H9 (cell line): ENCODE measurements at regions not wholly inside any gene's neighbourhood (a gene's known extent, or its start where the extent isn't known, plus 50 kb on each side); places are given as distances from the start of the nearest gene placed in this dataset.

Experiments used
- DNase-seq: peaks from one replicate; pipeline ENCODE4 v3.0.0-alpha.2; 2017
- H2AFZ ChIP-seq: one replicate; pipeline ENCODE4 v1.6.1; 2013; ENCODE audit warnings: mild to moderate bottlenecking, low read length, control low read depth, moderate library complexity
- H2AK5ac ChIP-seq: 2 replicates; pipeline ENCODE4 v1.6.1; 2013; ENCODE audit warnings: low read length, control low read depth, mixed read lengths; ENCODE audit not compliant: insufficient read length
- H2BK120ac ChIP-seq: one replicate; pipeline ENCODE4 v1.6.1; 2013; ENCODE audit warnings: low read depth, mild to moderate bottlenecking, low read length, control low read depth, inconsistent platforms; ENCODE audit not compliant: poor library complexity, severe bottlenecking
- H2BK12ac ChIP-seq: 2 replicates; pipeline ENCODE4 v1.6.1; 2013; ENCODE audit warnings: low read length, control low read depth, mixed read lengths, low read depth; ENCODE audit not compliant: insufficient read length
- H2BK15ac ChIP-seq: 2 replicates; pipeline ENCODE4 v1.6.1; 2013; ENCODE audit warnings: low read depth, low read length, control low read depth
- H2BK20ac ChIP-seq: one replicate; pipeline ENCODE4 v1.6.1; 2013; ENCODE audit warnings: low read depth, mild to moderate bottlenecking, low read length, control low read depth, inconsistent platforms; ENCODE audit not compliant: poor library complexity, severe bottlenecking
- H2BK5ac ChIP-seq: 2 replicates; pipeline ENCODE4 v1.6.1; 2013; ENCODE audit warnings: low read length, control low read depth, mixed read lengths; ENCODE audit not compliant: insufficient read length
- H3K14ac ChIP-seq: 2 replicates; pipeline ENCODE4 v1.6.1; 2013; ENCODE audit warnings: low read length, control low read depth; ENCODE audit not compliant: insufficient read depth
- H3K18ac ChIP-seq: 2 replicates; pipeline ENCODE4 v1.6.1; 2013; ENCODE audit warnings: low read depth, mild to moderate bottlenecking, mixed read lengths, low read length, control low read depth; ENCODE audit not compliant: insufficient read length
- H3K23ac ChIP-seq: 2 replicates; pipeline ENCODE4 v1.6.1; 2013; ENCODE audit warnings: low read length, control low read depth, mixed read lengths, low read depth; ENCODE audit not compliant: insufficient read length
- H3K23me2 ChIP-seq: 2 replicates; pipeline ENCODE4 v1.6.1; 2013; ENCODE audit warnings: low read depth, mild to moderate bottlenecking, mixed read lengths, low read length, control low read depth; ENCODE audit not compliant: insufficient read length, poor library complexity, severe bottlenecking
- H3K27ac ChIP-seq: 2 replicates; pipeline ENCODE4 v1.5.1; 2013; ENCODE audit warnings: low read length, control low read depth, mixed read lengths, low read depth; ENCODE audit not compliant: insufficient read length
- H3K27me3 ChIP-seq: 2 replicates; pipeline ENCODE4 v1.6.1; 2013; ENCODE audit warnings: low read length, control low read depth, inconsistent platforms; ENCODE audit not compliant: insufficient read depth
- H3K4ac ChIP-seq: 2 replicates; pipeline ENCODE4 v1.6.1; 2013; ENCODE audit warnings: low read depth, mild to moderate bottlenecking, control low read depth, inconsistent platforms, low read length, moderate library complexity
- H3K4me1 ChIP-seq: 2 replicates; pipeline ENCODE4 v1.6.1; 2013; ENCODE audit warnings: low read length, control low read depth, inconsistent platforms; ENCODE audit not compliant: insufficient read depth
- H3K4me2 ChIP-seq: 2 replicates; pipeline ENCODE4 v1.6.1; 2013; ENCODE audit warnings: low read length, control low read depth, mixed read lengths; ENCODE audit not compliant: insufficient read length, insufficient read depth
- H3K56ac ChIP-seq: 2 replicates; pipeline ENCODE4 v1.6.1; 2013; ENCODE audit warnings: low read depth, mild to moderate bottlenecking, mixed read lengths, low read length, control low read depth; ENCODE audit not compliant: insufficient read length
- H3K79me1 ChIP-seq: 2 replicates; pipeline ENCODE4 v1.6.1; 2013; ENCODE audit warnings: low read depth, mild to moderate bottlenecking, moderate library complexity, low read length, control low read depth, inconsistent platforms; ENCODE audit not compliant: insufficient read depth, poor library complexity, severe bottlenecking
- H3K79me2 ChIP-seq: 2 replicates; pipeline ENCODE4 v1.6.1; 2013; ENCODE audit warnings: low read length, control low read depth, inconsistent platforms; ENCODE audit not compliant: insufficient read depth
- H3K9ac ChIP-seq: 2 replicates; pipeline ENCODE4 v1.6.1; 2013; ENCODE audit warnings: low read length, control low read depth, mixed read lengths; ENCODE audit not compliant: insufficient read length; ENCODE audit errors: extremely low read depth
- H3K9me3 ChIP-seq: one replicate; pipeline ENCODE4 v1.6.1; 2013; ENCODE audit warnings: low read depth, low read length, inconsistent platforms; ENCODE audit not compliant: control insufficient read depth
- H3T11ph ChIP-seq: one replicate; pipeline ENCODE4 v1.6.1; 2013; ENCODE audit warnings: mild to moderate bottlenecking, low read length, control low read depth, inconsistent platforms
- H4K20me1 ChIP-seq: one replicate; pipeline ENCODE4 v1.6.1; 2013; ENCODE audit not compliant: control insufficient read depth, insufficient read length, insufficient read depth
- H4K5ac ChIP-seq: 2 replicates; pipeline ENCODE4 v1.6.1; 2013; ENCODE audit warnings: low read depth, mild to moderate bottlenecking, mixed read lengths, low read length, control low read depth; ENCODE audit not compliant: insufficient read length
- H4K8ac ChIP-seq: replicated peaks from 2 replicates; pipeline ENCODE4 v1.6.1; 2013; ENCODE audit warnings: low read length, control low read depth, mixed read lengths, low read depth; ENCODE audit not compliant: insufficient read length
- H4K91ac ChIP-seq: 2 replicates; pipeline ENCODE4 v1.6.1; 2013; ENCODE audit warnings: low read depth, mild to moderate bottlenecking, moderate library complexity, mixed read lengths, low read length, control low read depth; ENCODE audit not compliant: insufficient read length
- H3K27ac Mint-ChIP-seq, 3 experiments: 2 replicates in 2 of 3; 3 replicates in 1 of 3; pipeline ENCODE4 v1.8.0; 2020 to 2021; ENCODE audit warnings: mixed read lengths in 3 of 3, mild to moderate bottlenecking in 1 of 3, moderate library complexity in 1 of 3
- H3K27me3 Mint-ChIP-seq: 2 replicates; pipeline ENCODE4 v1.8.0; 2021; ENCODE audit warnings: low read depth, mild to moderate bottlenecking, moderate library complexity, mixed read lengths
- H3K36me3 Mint-ChIP-seq, 3 experiments: 2 replicates in 2 of 3; 3 replicates in 1 of 3; pipeline ENCODE4 v1.8.0; 2020 to 2021; ENCODE audit warnings: low read depth in 3 of 3, mixed read lengths in 3 of 3; ENCODE audit not compliant: insufficient read depth in 1 of 3
- H3K4me1 Mint-ChIP-seq, 2 experiments: 2 replicates each; pipeline ENCODE4 v1.8.0; 2020; ENCODE audit warnings: mixed read lengths in 2 of 2
- H3K4me3 Mint-ChIP-seq, 2 experiments: 2 replicates in 1 of 2; 3 replicates in 1 of 2; pipeline ENCODE4 v1.8.0; 2020 to 2021; ENCODE audit warnings: mild to moderate bottlenecking in 2 of 2, mixed read lengths in 2 of 2, moderate library complexity in 1 of 2
- H3K9me3 Mint-ChIP-seq, 2 experiments: 2 replicates in 1 of 2; 3 replicates in 1 of 2; pipeline ENCODE4 v1.8.0; 2020; ENCODE audit warnings: mild to moderate bottlenecking in 2 of 2, mixed read lengths in 2 of 2, moderate library complexity in 1 of 2
- CTCF ChIP-seq: fragments of 200-600 bp; sonication (generic); conservative IDR thresholded peaks from 3 replicates; pipeline ENCODE4 v1.8.0; 2021; ENCODE audit warnings: antibody characterized with exemption, mild to moderate bottlenecking
- WGBS: extraction: QIAGEN DNeasy Blood & Tissue Kit; methylation state at CpG from one replicate; pipeline ENCODE4 v1.1.7; 2013; ENCODE audit warnings: missing lambda C conversion rate, low lambda C conversion rate, mixed read lengths; ENCODE audit not compliant: insufficient read length; ENCODE audit errors: extremely low coverage; 5-methylcytosine and 5-hydroxymethylcytosine counted together

GRCh38 chr10:94103801-94104221 is 110.1 kb downstream of the PLCE1 start:
- H2BK120ac ChIP-seq = no peak overlapping the region
- no peak overlapping the region for H3T11ph ChIP-seq
- no CpG with 5 or more reads among the region's 4 CpGs for WGBS
- Mint-ChIP-seq H3K27ac (no peak overlapping the region), H3K4me1 (peaks cover 2 to 7% of the 10 kb centered on the region in 2 experiments), H3K9me3 (no peaks in the 10 kb centered on the region; a peak in 1 of 5 replicates), H3K4me3 (no peak overlapping the region), H3K27me3 (peaks cover 6% of the 10 kb centered on the region; the same call in 1 of the 2 replicates), H3K36me3 (no peaks in the 10 kb centered on the region)
- H2AK5ac ChIP-seq = no peak overlapping the region
- H3K4me2 ChIP-seq = no peak overlapping the region
- no peak overlapping the region for H3K27ac ChIP-seq
- H4K20me1 ChIP-seq = peaks cover 2% of the 10 kb centered on the region
- H4K91ac ChIP-seq = no peak overlapping the region
- no peaks in the 10 kb centered on the region for H3K4me1 ChIP-seq
- H3K56ac ChIP-seq = no peak overlapping the region
- H2AFZ ChIP-seq = no peak overlapping the region
- no peak for TF ChIP-seq CTCF
- H3K79me1 ChIP-seq = no peaks in the 10 kb centered on the region
- no peak overlapping the region for H3K4ac ChIP-seq
- no peak overlapping the region for H4K8ac ChIP-seq
- no peak overlapping the region for H4K5ac ChIP-seq
- no peaks in the 10 kb centered on the region for H3K79me2 ChIP-seq
- no peaks in the 10 kb centered on the region for H3K23me2 ChIP-seq
- H3K27me3 ChIP-seq = no peaks in the 10 kb centered on the region
- H2BK12ac ChIP-seq = no peak overlapping the region
- no peak for DNase-seq
- H3K18ac ChIP-seq = no peak overlapping the region
- no peaks in the 10 kb centered on the region for H3K9me3 ChIP-seq
- H3K9ac ChIP-seq = no peak overlapping the region
- no peak overlapping the region for H2BK15ac ChIP-seq
- no peak overlapping the region for H3K23ac ChIP-seq
- H2BK20ac ChIP-seq = no peak overlapping the region
- no peak overlapping the region for H2BK5ac ChIP-seq
- no peak overlapping the region for H3K14ac ChIP-seq
